22Rv1 (cell line): ENCODE measurements at regions not wholly inside any gene's neighbourhood (a gene's known extent, or its start where the extent isn't known, plus 50 kb on each side); places are given as distances from the start of the nearest gene placed in this dataset.
"Not testable (repeated sequence)": the region's sequence is repeated elsewhere in the genome, so short reads cannot be mapped to it uniquely, and the experiment has no call there.

Experiments used
- H3K27ac ChIP-seq: fragments of 450-650 bp; 2 replicates; pipeline ENCODE4 v1.5.1; 2017
- CTCF ChIP-seq: fragments of 450-650 bp; IDR thresholded peaks from 2 replicates; pipeline ENCODE4 v1.5.1; 2017; ENCODE audit warnings: mild to moderate bottlenecking
- ZFX ChIP-seq: fragments of 450-650 bp; IDR thresholded peaks from 2 replicates; pipeline ENCODE4 v1.6.1; 2017; ENCODE audit warnings: antibody characterized with exemption, borderline replicate concordance

GRCh38 chr2:52608030-52608429 lies 1159.6 kb upstream of the CHAC2 start:
- no peak overlapping the region for H3K27ac ChIP-seq
- no peak for TF ChIP-seq ZFX
- no peak for TF ChIP-seq CTCF

GRCh38 chr2:52597346-52597745 lies 1170.3 kb upstream of the CHAC2 start:
- no peak overlapping the region for H3K27ac ChIP-seq
- TF ChIP-seq ZFX (no peak), CTCF (no peak)

GRCh38 chr2:52594026-52594425 lies 1173.6 kb upstream of the CHAC2 start:
- no peak overlapping the region for H3K27ac ChIP-seq
- TF ChIP-seq ZFX (no peak), CTCF (no peak)

- not testable (repeated sequence) for H3K27ac ChIP-seq
These were observed 1183.5 kb upstream of the CHAC2 start for GRCh38 chr2:52584071-52584470.

GRCh38 chr2:52572469-52572894 lies 1195.1 kb upstream of the CHAC2 start:
- H3K27ac ChIP-seq, result no peak overlapping the region
- no peak for TF ChIP-seq CTCF
- no peak for TF ChIP-seq ZFX

GRCh38 chr2:52571380-52572347 lies 1195.9 kb upstream of the CHAC2 start:
- H3K27ac ChIP-seq, result no peak overlapping the region
- no peak for TF ChIP-seq CTCF
- no peak for TF ChIP-seq ZFX

- H3K27ac ChIP-seq, result no peak overlapping the region
- no peak for TF ChIP-seq CTCF
- no peak for TF ChIP-seq ZFX
These were observed 1196.9 kb upstream of the CHAC2 start for GRCh38 chr2:52570716-52571115.
